ENCODE measurements at regions not wholly inside any gene's neighbourhood (a gene's known extent, or its start where the extent isn't known, plus 50 kb on each side); places are given as distances from the start of the nearest gene placed in this dataset.

- no peak for TF ChIP-seq CTCF (conservative IDR thresholded peaks at IDR 0.05)
- no peak overlapping the region for H3K27ac ChIP-seq
Observed at GRCh38 chr2:114254875-114255274, 187.6 kb upstream of the DPP10 start.

GRCh38 chr2:114259389-114259788 is 183.1 kb upstream of the DPP10 start:
- TF ChIP-seq CTCF (conservative IDR thresholded peaks at IDR 0.05), result no peak
- no peak overlapping the region for H3K27ac ChIP-seq

- TF ChIP-seq CTCF (conservative IDR thresholded peaks at IDR 0.05), result no peak
- no peak overlapping the region for H3K27ac ChIP-seq
Observed at GRCh38 chr2:114261366-114261765, 181.1 kb upstream of the DPP10 start.

GRCh38 chr2:114265261-114265660 is 177.2 kb upstream of the DPP10 start:
- no peak for TF ChIP-seq CTCF (conservative IDR thresholded peaks at IDR 0.05)
- no peak overlapping the region for H3K27ac ChIP-seq

GRCh38 chr2:114274957-114275356 is 167.5 kb upstream of the DPP10 start:
- H3K27ac ChIP-seq, result no peak overlapping the region
- TF ChIP-seq CTCF (conservative IDR thresholded peaks at IDR 0.05), result no peak

- TF ChIP-seq CTCF (conservative IDR thresholded peaks at IDR 0.05), result no peak
- H3K27ac ChIP-seq, result no peak overlapping the region
Observed at GRCh38 chr2:114281188-114281587, 161.3 kb upstream of the DPP10 start.

- no peak for TF ChIP-seq CTCF (conservative IDR thresholded peaks at IDR 0.05)
- no peak overlapping the region for H3K27ac ChIP-seq
Observed at GRCh38 chr2:114283774-114284173, 158.7 kb upstream of the DPP10 start.

- TF ChIP-seq CTCF (conservative IDR thresholded peaks at IDR 0.05), result no peak
- no peak overlapping the region for H3K27ac ChIP-seq
Observed at GRCh38 chr2:114286438-114286837, 156.0 kb upstream of the DPP10 start.
